GM12873 (cell line): ENCODE measurements at regions not wholly inside any gene's neighbourhood (a gene's known extent, or its start where the extent isn't known, plus 50 kb on each side); places are given as distances from the start of the nearest gene placed in this dataset.

Source experiments
- CTCF ChIP-seq: IDR thresholded peaks from 2 replicates; pipeline ENCODE4 v1.5.1; 2012; ENCODE audit warnings: low read depth, mild to moderate bottlenecking, moderate library complexity, low read length, control low read depth; ENCODE audit not compliant: insufficient read depth; ENCODE audit errors: missing control alignments

DNA sequence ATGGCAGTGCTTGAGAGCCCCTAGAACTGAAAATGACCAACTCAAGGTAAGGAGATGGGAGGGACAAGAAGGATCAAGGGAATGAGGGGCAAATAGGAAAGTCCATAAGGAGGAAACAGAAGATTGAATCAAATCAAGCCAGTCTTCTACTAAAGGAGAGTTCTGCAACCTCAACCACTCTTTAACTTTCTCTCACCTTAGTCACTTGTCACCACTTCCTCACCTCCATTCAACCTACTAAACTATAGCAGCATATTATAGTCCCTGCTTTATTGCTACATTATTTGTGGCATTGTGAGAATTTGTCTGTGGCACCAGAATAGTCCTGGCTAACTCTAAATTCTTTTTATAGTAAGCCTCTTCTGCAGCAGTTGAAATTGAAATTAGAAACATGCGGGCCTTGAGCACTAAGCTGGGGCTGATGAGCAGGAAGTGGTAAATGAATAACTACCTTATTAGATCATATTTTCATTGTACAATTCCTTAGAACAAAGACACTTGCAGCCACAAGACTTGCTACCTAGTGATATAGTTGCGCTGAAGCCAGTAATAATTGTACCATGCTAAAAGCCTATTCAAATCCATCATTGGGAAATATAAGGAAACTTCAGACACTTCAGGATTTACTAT lies 336.9 kb downstream of the ZNF674 start:
- TF ChIP-seq CTCF = no peak

DNA sequence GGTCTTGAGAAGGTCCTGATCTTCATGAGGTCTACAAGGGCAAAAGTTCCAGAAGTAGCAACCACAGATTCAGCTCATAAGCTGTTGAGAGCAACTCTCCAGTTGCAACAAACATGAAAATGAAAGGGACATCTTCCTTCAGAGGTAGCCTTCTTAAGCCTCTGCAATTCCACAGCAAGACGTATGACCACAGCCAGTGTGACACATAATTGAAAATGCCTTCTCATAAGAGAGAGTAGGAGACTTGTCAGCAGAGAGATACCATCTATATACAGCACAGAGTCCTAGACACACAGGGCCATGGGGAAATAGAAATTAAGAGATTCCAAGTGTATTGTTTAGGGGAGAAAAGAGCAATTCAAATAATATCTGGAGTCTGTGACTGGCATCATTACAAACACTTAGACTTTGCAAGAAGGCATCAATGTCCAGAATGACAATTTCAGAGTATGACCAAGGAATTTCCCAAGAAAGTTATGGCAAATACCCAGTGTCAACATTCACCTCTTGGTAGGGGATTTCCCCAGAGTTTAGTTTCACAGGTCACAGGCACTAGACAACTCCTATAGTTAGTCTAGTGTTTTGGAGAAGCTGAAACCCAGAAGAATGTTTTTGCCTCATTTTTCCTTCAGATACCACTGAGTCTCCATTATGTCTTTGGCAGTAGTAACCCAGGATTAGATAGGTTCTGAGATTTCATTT lies 340.3 kb downstream of the ZNF674 start:
- no peak for TF ChIP-seq CTCF

- TF ChIP-seq CTCF = no peak
Measured at GRCh38 chrX:46202733-46203514, 342.3 kb downstream of the ZNF674 start.

GRCh38 chrX:46200413-46200812 lies 344.8 kb downstream of the ZNF674 start:
- TF ChIP-seq CTCF = no peak

DNA sequence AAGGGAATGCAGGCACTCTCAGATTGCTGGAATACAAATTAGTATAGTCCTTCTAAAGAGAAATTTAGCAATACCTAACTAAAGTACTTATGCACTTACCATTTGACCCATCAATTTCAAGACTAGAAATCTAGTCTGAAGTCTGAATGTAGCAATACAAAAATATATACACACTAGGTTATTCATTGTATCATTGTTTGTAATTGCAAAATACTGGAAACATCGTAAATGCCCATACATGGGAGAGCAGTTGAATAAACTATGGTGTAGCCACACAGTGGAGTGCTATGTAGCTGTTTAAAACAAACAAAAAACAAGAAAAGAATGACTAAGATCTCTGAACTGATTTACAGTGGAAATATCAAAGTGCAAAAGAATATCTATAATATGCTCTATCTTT lies 346.4 kb downstream of the ZNF674 start:
- no peak for TF ChIP-seq CTCF

DNA sequence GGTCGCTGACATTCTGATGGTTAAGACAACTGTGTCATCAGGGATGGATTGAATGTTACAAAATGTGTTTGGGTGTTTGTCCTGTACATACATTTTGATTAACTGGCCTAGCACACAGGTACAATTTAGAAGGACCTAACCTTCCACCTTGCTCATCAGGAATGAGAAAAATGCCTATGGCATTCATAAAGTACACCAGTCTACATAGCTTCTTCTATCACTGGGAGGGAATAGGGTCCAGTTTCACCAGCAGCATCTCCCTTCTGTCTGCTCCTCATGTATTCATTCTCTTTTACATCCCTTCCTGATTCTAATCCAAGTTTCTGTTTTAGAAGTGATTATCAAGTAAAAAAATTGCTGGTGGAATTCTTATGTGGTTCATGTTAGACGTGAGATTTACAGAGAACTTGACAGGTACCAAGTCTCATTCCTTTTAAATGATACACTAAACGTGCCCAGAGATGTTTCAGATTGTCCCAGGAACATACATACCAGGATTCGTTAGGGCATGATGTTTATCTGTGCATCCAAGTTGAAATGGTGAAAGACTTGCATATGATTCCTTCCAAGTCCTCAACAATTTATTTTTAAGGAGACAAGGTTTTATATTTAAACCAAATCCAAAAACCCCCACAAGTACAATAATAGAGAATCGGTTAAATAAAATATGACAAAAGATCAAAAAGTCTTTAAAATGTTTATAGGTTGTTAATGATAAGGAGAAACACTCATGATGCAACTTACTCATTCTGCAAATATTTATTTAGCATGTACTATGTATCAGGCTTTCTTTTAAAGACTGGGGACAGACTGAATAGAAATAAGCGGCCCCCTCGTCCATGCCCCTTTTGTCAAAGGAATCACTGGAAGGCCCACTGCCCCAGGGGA lies 359.1 kb downstream of the ZNF674 start:
- no peak for TF ChIP-seq CTCF
